ENCODE measurements at regions not wholly inside any gene's neighbourhood (a gene's known extent, or its start where the extent isn't known, plus 50 kb on each side); places are given as distances from the start of the nearest gene placed in this dataset.
A peak's percentile ranks its signal among the peaks of the same experiment; 100 is the strongest.

- no peak for DNase-seq
- Histone ChIP-seq H4K12ac (ENCODE audit: low read depth, low read length) (no peak overlapping the region), H3K23ac (ENCODE audit: low read length) (no peak overlapping the region), H2BK12ac (ENCODE audit: low read length) (no peak overlapping the region), H3K9ac (ENCODE audit: low read length) (no peak overlapping the region), H3K4me2 (ENCODE audit: low read length) (no peak overlapping the region), H4K8ac (ENCODE audit: low read depth, low read length) (no peak overlapping the region), H2BK120ac (ENCODE audit: insufficient read depth, low read length, poor library complexity) (no peak overlapping the region), H3K18ac (ENCODE audit: low read length) (no peak overlapping the region), H3K79me1 (ENCODE audit: low read length) (no peaks in the 10 kb centered on the region), H3K36me3 (ENCODE audit: control insufficient read depth in 1 of 2, insufficient read depth in 2 of 2, low read length in 2 of 2) (no peaks in the 10 kb centered on the region), H3K14ac (ENCODE audit: low read length) (no peak overlapping the region), H4K91ac (ENCODE audit: low read depth, low read length) (no peak overlapping the region), H3K27ac (ENCODE audit: low read depth, low read length) (no peak overlapping the region), H2BK5ac (ENCODE audit: low read depth, low read length, poor library complexity) (no peak overlapping the region), H3K9me3 (ENCODE audit: insufficient read depth, low read depth, low read length) (peaks cover 1% of the 10 kb centered on the region), H3K4me1 (ENCODE audit: control insufficient read depth in 1 of 2, insufficient read depth in 2 of 2, low read length in 2 of 2) (peaks cover 10 to 11% of the 10 kb centered on the region in 2 experiments), H2AFZ (ENCODE audit: insufficient read depth, low read length, poor library complexity) (no peak overlapping the region), H3K4ac (ENCODE audit: low read depth, low read length) (no peak overlapping the region), H3K79me2 (ENCODE audit: control insufficient read depth, insufficient read depth, low read length, poor library complexity) (no peaks in the 10 kb centered on the region), H3K4me3 (ENCODE audit: low read depth, low read length) (no peak overlapping the region), H3K27me3 (ENCODE audit: insufficient read depth, low read length) (no peaks in the 10 kb centered on the region), H2AK5ac (ENCODE audit: low read length) (no peak overlapping the region)
- no CpG with 5 or more reads among the region's 7 CpGs for WGBS (ENCODE audit: extremely low coverage, insufficient coverage, insufficient read length)
Measured at GRCh38 chr2:15729001-15729400, 137.3 kb downstream of the DDX1 start.

- H2AK5ac ChIP-seq (ENCODE audit: low read length), result no peak overlapping the region
- H3K23ac ChIP-seq (ENCODE audit: low read length), result no peak overlapping the region
- H2AFZ ChIP-seq (ENCODE audit: insufficient read depth, low read length, poor library complexity), result no peak overlapping the region
- no peak overlapping the region for H3K4ac ChIP-seq (ENCODE audit: low read depth, low read length)
- H4K91ac ChIP-seq (ENCODE audit: low read depth, low read length), result no peak overlapping the region
- H3K36me3 ChIP-seq (ENCODE audit: control insufficient read depth in 1 of 2, insufficient read depth in 2 of 2, low read length in 2 of 2), result no peaks in the 10 kb centered on the region
- no peak overlapping the region for H2BK120ac ChIP-seq (ENCODE audit: insufficient read depth, low read length, poor library complexity)
- no peak for DNase-seq
- H3K4me3 ChIP-seq (ENCODE audit: low read depth, low read length), result no peak overlapping the region
- H3K79me2 ChIP-seq (ENCODE audit: control insufficient read depth, insufficient read depth, low read length, poor library complexity), result no peaks in the 10 kb centered on the region
- H3K4me2 ChIP-seq (ENCODE audit: low read length), result no peak overlapping the region
- H3K18ac ChIP-seq (ENCODE audit: low read length), result no peak overlapping the region
- no peak overlapping the region for H3K27ac ChIP-seq (ENCODE audit: low read depth, low read length)
- peaks cover 1% of the 10 kb centered on the region for H3K9me3 ChIP-seq (ENCODE audit: insufficient read depth, low read depth, low read length)
- no peaks in the 10 kb centered on the region for H3K27me3 ChIP-seq (ENCODE audit: insufficient read depth, low read length)
- H2BK12ac ChIP-seq (ENCODE audit: low read length), result peak overlapping the region; percentile 26
- no peaks in the 10 kb centered on the region for H3K79me1 ChIP-seq (ENCODE audit: low read length)
- peaks cover 10 to 17% of the 10 kb centered on the region in 2 experiments for H3K4me1 ChIP-seq (ENCODE audit: control insufficient read depth in 1 of 2, insufficient read depth in 2 of 2, low read length in 2 of 2)
- no peak overlapping the region for H3K14ac ChIP-seq (ENCODE audit: low read length)
- WGBS (ENCODE audit: extremely low coverage, insufficient coverage, insufficient read length), result no CpG with 5 or more reads among the region's 10 CpGs
- no peak overlapping the region for H2BK5ac ChIP-seq (ENCODE audit: low read depth, low read length, poor library complexity)
- no peak overlapping the region for H3K9ac ChIP-seq (ENCODE audit: low read length)
- no peak overlapping the region for H4K12ac ChIP-seq (ENCODE audit: low read depth, low read length)
- H4K8ac ChIP-seq (ENCODE audit: low read depth, low read length), result no peak overlapping the region
Measured at GRCh38 chr2:15729709-15730544, 138.3 kb downstream of the DDX1 start.

- no peaks in the 10 kb centered on the region for H3K79me2 ChIP-seq (ENCODE audit: control insufficient read depth, insufficient read depth, low read length, poor library complexity)
- no CpG with 5 or more reads among the region's 7 CpGs for WGBS (ENCODE audit: extremely low coverage, insufficient coverage, insufficient read length)
- H3K4me3 ChIP-seq (ENCODE audit: low read depth, low read length), result no peak overlapping the region
- H3K4ac ChIP-seq (ENCODE audit: low read depth, low read length), result no peak overlapping the region
- no peak overlapping the region for H3K9ac ChIP-seq (ENCODE audit: low read length)
- H3K4me1 ChIP-seq (ENCODE audit: control insufficient read depth in 1 of 2, insufficient read depth in 2 of 2, low read length in 2 of 2), result peaks cover 10 to 17% of the 10 kb centered on the region in 2 experiments
- H3K14ac ChIP-seq (ENCODE audit: low read length), result peak overlapping the region; percentile 20
- H3K27me3 ChIP-seq (ENCODE audit: insufficient read depth, low read length), result no peaks in the 10 kb centered on the region
- no peak overlapping the region for H3K27ac ChIP-seq (ENCODE audit: low read depth, low read length)
- H4K8ac ChIP-seq (ENCODE audit: low read depth, low read length), result no peak overlapping the region
- peak overlapping the region; percentile 41 for H2BK120ac ChIP-seq (ENCODE audit: insufficient read depth, low read length, poor library complexity)
- no peak overlapping the region for H4K91ac ChIP-seq (ENCODE audit: low read depth, low read length)
- no peaks in the 10 kb centered on the region for H3K36me3 ChIP-seq (ENCODE audit: control insufficient read depth in 1 of 2, insufficient read depth in 2 of 2, low read length in 2 of 2)
- H3K23ac ChIP-seq (ENCODE audit: low read length), result no peak overlapping the region
- DNase-seq, result peak; percentile 86 to 91
- H3K9me3 ChIP-seq (ENCODE audit: insufficient read depth, low read depth, low read length), result peaks cover 1% of the 10 kb centered on the region
- H2AK5ac ChIP-seq (ENCODE audit: low read length), result no peak overlapping the region
- no peak overlapping the region for H2BK5ac ChIP-seq (ENCODE audit: low read depth, low read length, poor library complexity)
- H3K4me2 ChIP-seq (ENCODE audit: low read length), result no peak overlapping the region
- H2AFZ ChIP-seq (ENCODE audit: insufficient read depth, low read length, poor library complexity), result no peak overlapping the region
- H4K12ac ChIP-seq (ENCODE audit: low read depth, low read length), result no peak overlapping the region
- H2BK12ac ChIP-seq (ENCODE audit: low read length), result peak overlapping the region; percentile 51
- H3K79me1 ChIP-seq (ENCODE audit: low read length), result no peaks in the 10 kb centered on the region
- peak overlapping the region; percentile 43 for H3K18ac ChIP-seq (ENCODE audit: low read length)
Measured at GRCh38 chr2:15730545-15731212, 139.0 kb downstream of the DDX1 start.

- Histone ChIP-seq H4K91ac (ENCODE audit: low read depth, low read length) (no peak overlapping the region), H3K23ac (ENCODE audit: low read length) (no peak overlapping the region), H3K4me1 (ENCODE audit: control insufficient read depth in 1 of 2, insufficient read depth in 2 of 2, low read length in 2 of 2) (peaks cover 10 to 17% of the 10 kb centered on the region in 2 experiments), H2BK5ac (ENCODE audit: low read depth, low read length, poor library complexity) (no peak overlapping the region), H4K12ac (ENCODE audit: low read depth, low read length) (no peak overlapping the region), H3K79me1 (ENCODE audit: low read length) (no peaks in the 10 kb centered on the region), H3K4ac (ENCODE audit: low read depth, low read length) (no peak overlapping the region), H2BK120ac (ENCODE audit: insufficient read depth, low read length, poor library complexity) (no peak overlapping the region), H3K79me2 (ENCODE audit: control insufficient read depth, insufficient read depth, low read length, poor library complexity) (no peaks in the 10 kb centered on the region), H2BK12ac (ENCODE audit: low read length) (peak overlapping the region; percentile 51), H3K9ac (ENCODE audit: low read length) (no peak overlapping the region), H3K4me3 (ENCODE audit: low read depth, low read length) (no peak overlapping the region), H3K27me3 (ENCODE audit: insufficient read depth, low read length) (no peaks in the 10 kb centered on the region), H4K8ac (ENCODE audit: low read depth, low read length) (no peak overlapping the region), H3K4me2 (ENCODE audit: low read length) (no peak overlapping the region), H2AK5ac (ENCODE audit: low read length) (no peak overlapping the region), H3K14ac (ENCODE audit: low read length) (peak overlapping the region; percentile 20), H3K36me3 (ENCODE audit: control insufficient read depth in 1 of 2, insufficient read depth in 2 of 2, low read length in 2 of 2) (no peaks in the 10 kb centered on the region), H3K27ac (ENCODE audit: low read depth, low read length) (no peak overlapping the region), H2AFZ (ENCODE audit: insufficient read depth, low read length, poor library complexity) (no peak overlapping the region), H3K9me3 (ENCODE audit: insufficient read depth, low read depth, low read length) (no peaks in the 10 kb centered on the region), H3K18ac (ENCODE audit: low read length) (no peak overlapping the region)
- WGBS (ENCODE audit: extremely low coverage, insufficient coverage, insufficient read length), result no CpG with 5 or more reads among the region's 7 CpGs
- DNase-seq, result no peak
Measured at GRCh38 chr2:15731213-15731888, 139.7 kb downstream of the DDX1 start.

Measured in trophoblast cell (in vitro differentiated cells and primary cell).